Right lobe of liver (tissue), 6 donors: ENCODE measurements at regions not wholly inside any gene's neighbourhood (a gene's known extent, or its start where the extent isn't known, plus 50 kb on each side); places are given as distances from the start of the nearest gene placed in this dataset.

ENCODE experiments used
- ATAC-seq, 4 donors: fragments of 200-7000 bp; cut with Tn5 transposase; one replicate each; pipeline ENCODE4 v1.9.1; 2020; ENCODE audit warnings: mild to moderate bottlenecking in 4 of 4, moderate library complexity in 4 of 4
- DNase-seq, 3 donors: peaks; one replicate each; pipeline ENCODE4 v3.0.0-alpha.2; 2020
- H3K27ac ChIP-seq, 3 donors: fragments of 200-600 bp; one replicate each; pipeline ENCODE4 v1.8.0; 2022
- H3K27me3 ChIP-seq, 2 donors: fragments of 200-600 bp; one replicate each; pipeline ENCODE4 v1.8.0; 2022
- H3K36me3 ChIP-seq, 4 donors: fragments of 200-600 bp; sonication (generic) in 1 of 4; one replicate each; pipeline versions ENCODE4 v1.5.1 to v1.8.0; 2017 to 2022; ENCODE audit warnings: control low read depth in 1 of 4
- H3K4me1 ChIP-seq, 4 donors: fragments of 200-600 bp; sonication (generic) in 1 of 4; one replicate each; pipeline versions ENCODE4 v1.5.1 to v1.8.0; 2017 to 2022; ENCODE audit warnings: control low read depth in 1 of 4
- H3K4me3 ChIP-seq, 3 donors: fragments of 200-600 bp; one replicate each; pipeline ENCODE4 v1.8.0; 2022
- H3K9me3 ChIP-seq, 4 donors: fragments of 200-600 bp; sonication (generic) in 1 of 4; one replicate each; pipeline versions ENCODE4 v1.5.1 to v1.8.0; 2017 to 2022; ENCODE audit warnings: control low read depth in 1 of 4
- POLR2A ChIP-seq: fragments of 450-650 bp; IDR thresholded peaks from one replicate; pipeline ENCODE4 v1.6.1; 2017; ENCODE audit warnings: antibody characterized with exemption, mild to moderate bottlenecking
- WGBS: methylation state at CpG from one replicate; pipeline ENCODE4 v1.1.6; 2018; ENCODE audit warnings: low coverage, low lambda C conversion rate; ENCODE audit not compliant: insufficient coverage; ENCODE audit errors: missing lambda C conversion rate; 5-methylcytosine and 5-hydroxymethylcytosine counted together
- intact Hi-C, 2 donors: fragments of 100-400 bp; cut with DNase I; formaldehyde crosslinking; loops; one replicate each; pipeline versions ENCODE4 v1.11.2 to v1.14.1; 2022
- TF ChIP-seq, protein P1 (sequence below), 4 donors: fragments of 200-600 bp in 3 of 4; fragments of 450-650 bp in 1 of 4; IDR thresholded peaks; one replicate each; pipeline versions ENCODE4 v1.5.1 to v1.8.0; 2016 to 2022; ENCODE audit warnings: antibody characterized with exemption in 4 of 4, mild to moderate bottlenecking in 2 of 4
- donor health status: DM: no; HTN: yes; CAD: no.
- donor health status: DM: no; HTN: no; CAD: no.
- donor health status: DM: no; HTN: no; CAD: no.
- donor health status: DM: no; HTN: yes; CAD: no.
- donor health status: DM: no; HTN: yes; CAD: no.

DNA sequence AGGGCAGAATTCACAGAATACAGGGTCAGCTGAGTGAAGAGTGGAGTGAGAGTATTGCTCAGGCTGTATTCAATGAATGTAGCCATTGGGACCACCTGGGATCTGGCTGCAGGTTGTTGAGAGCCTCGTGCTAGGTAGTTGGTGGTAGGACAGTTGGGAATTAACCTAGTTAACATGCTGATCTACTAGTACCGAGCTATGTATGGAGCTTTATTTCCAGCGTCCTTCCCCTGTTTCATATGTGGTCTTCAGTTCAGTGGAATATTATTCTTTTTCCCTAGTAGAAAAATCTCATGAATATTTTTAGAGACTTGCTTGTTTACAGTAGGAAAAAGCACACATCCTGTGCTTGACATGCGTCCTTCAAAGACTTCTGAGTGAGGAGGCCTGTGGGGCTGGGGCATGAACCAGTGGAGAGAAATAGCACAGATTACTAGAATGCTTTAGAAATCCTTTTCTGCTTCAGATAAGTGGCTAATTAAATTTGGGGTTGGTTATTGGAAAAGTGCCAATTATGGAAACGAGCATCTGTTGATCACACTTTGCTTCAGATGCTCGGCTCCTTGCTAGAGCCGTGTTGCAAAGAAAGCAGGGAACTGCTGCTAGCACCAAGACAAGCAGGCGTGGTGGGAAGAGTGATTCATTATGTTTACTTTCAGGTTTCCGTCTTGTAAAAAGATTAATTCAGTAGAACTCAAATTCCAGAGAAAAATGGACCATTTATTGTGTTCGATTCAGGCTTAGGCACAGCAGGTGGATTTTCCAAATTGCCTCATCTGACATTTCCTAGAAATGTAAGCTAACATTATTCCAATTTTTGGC lies 53.6 kb downstream of the ARF6 start:
- ATAC-seq = peak in 1 of 4 donors; percentile 36
- no peak for TF ChIP-seq POLR2A
- TF ChIP-seq, protein P1, sequence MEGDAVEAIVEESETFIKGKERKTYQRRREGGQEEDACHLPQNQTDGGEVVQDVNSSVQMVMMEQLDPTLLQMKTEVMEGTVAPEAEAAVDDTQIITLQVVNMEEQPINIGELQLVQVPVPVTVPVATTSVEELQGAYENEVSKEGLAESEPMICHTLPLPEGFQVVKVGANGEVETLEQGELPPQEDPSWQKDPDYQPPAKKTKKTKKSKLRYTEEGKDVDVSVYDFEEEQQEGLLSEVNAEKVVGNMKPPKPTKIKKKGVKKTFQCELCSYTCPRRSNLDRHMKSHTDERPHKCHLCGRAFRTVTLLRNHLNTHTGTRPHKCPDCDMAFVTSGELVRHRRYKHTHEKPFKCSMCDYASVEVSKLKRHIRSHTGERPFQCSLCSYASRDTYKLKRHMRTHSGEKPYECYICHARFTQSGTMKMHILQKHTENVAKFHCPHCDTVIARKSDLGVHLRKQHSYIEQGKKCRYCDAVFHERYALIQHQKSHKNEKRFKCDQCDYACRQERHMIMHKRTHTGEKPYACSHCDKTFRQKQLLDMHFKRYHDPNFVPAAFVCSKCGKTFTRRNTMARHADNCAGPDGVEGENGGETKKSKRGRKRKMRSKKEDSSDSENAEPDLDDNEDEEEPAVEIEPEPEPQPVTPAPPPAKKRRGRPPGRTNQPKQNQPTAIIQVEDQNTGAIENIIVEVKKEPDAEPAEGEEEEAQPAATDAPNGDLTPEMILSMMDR (IDR thresholded peaks at IDR 0.05) = no peak
- no peaks in the 10 kb centered on the region for H3K9me3 ChIP-seq
- H3K36me3 ChIP-seq = no peaks in the 10 kb centered on the region
- intact Hi-C loops = no loop called here
- no peak overlapping the region for H3K4me3 ChIP-seq
- H3K27ac ChIP-seq = no peak overlapping the region
- WGBS = 57% methylated on average over 10 of the region's 10 CpGs
- DNase-seq = no peak
- H3K27me3 ChIP-seq = no peaks in the 10 kb centered on the region
- H3K4me1 ChIP-seq = peaks cover 0 to 12% (median 2%) of the 10 kb centered on the region in 4 donors

DNA sequence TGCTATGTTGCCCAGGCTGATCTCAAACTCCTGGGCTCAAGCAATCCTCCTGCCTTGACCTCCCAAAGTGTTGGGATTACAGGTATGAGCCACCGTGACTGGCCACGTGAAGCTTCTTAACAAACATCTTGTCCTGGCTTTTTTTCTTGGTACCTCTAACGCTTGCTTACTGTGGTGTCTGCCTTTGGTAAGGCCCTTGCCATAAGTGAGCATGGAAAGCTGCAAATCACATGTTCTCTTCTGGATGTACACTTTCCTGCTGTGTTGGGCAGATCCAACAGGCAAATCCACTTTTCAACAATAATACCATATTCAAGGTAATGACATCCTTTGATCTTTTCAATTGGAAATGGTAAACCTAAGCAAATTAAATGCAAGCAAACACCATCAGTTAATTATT lies 54.6 kb downstream of the ARF6 start:
- Histone ChIP-seq H3K4me1 (peaks cover 0 to 12% (median 2%) of the 10 kb centered on the region in 4 donors), H3K27ac (no peak overlapping the region), H3K27me3 (no peaks in the 10 kb centered on the region), H3K4me3 (no peak overlapping the region), H3K9me3 (no peaks in the 10 kb centered on the region), H3K36me3 (no peaks in the 10 kb centered on the region)
- DNase-seq (no peak), ATAC-seq (no peak)
- 92% methylated on average over 3 of the region's 3 CpGs for WGBS
- intact Hi-C loops = no loop called here
- TF ChIP-seq, protein P1 (IDR thresholded peaks at IDR 0.05) = no peak
- no peak for TF ChIP-seq POLR2A

DNA sequence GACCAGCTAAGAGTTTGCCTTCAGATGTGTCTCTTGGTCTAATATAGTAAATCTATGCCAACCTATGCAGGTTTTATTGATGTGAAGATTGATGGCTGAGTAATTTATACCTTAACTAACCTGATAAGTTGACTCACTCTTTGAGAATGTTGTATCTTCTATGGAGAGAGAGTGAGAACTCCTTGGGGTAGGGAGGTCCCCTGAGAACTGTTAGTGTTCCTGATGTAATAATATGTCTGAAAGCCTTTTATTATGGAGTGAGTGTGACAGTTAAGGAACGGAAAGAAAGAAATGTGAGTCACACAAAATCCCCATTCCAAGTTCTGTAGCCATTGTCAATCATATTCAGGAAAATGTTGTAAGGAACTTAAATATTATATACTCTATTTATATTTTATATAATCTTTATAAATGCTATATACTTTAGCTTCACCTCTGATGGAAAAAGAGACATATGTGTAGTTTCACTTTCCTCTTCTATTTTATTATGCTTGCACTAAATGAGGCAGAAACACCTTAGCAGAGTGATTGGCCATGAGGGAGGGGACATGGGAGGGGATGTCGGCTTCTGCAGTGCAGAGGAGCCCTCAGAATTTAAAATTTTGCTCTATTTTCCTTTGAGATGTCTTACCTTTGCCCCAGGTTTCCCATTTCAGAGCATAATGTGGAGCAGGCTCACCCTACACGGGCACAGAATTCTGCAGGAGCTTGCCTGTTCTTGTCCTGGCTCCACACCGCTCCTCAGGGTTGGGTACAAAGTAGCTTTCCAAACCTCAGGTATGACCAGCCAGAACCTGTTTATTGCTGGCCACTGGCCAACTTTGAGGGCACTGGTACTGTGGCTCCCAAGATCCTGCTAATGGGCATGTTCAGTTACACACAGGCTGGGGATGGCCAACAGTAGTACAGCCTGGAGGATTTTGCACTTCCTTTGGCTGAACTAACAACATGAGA lies 57.7 kb downstream of the ARF6 start:
- Histone ChIP-seq H3K9me3 (no peaks in the 10 kb centered on the region), H3K27ac (peak overlapping the region in 1 of 3 donors; percentile 6), H3K4me3 (no peak overlapping the region), H3K4me1 (peaks cover 0 to 12% (median 2%) of the 10 kb centered on the region in 4 donors), H3K36me3 (no peaks in the 10 kb centered on the region), H3K27me3 (no peaks in the 10 kb centered on the region)
- TF ChIP-seq, protein P1 (IDR thresholded peaks at IDR 0.05) = no peak
- no peak for TF ChIP-seq POLR2A
- WGBS = 54% methylated on average over 4 of the region's 4 CpGs
- DNase-seq (peak; percentile 60 to 82 (median 74)), ATAC-seq (peak; percentile 89 to 95 (median 92))
- intact Hi-C loops = no loop called here

DNA sequence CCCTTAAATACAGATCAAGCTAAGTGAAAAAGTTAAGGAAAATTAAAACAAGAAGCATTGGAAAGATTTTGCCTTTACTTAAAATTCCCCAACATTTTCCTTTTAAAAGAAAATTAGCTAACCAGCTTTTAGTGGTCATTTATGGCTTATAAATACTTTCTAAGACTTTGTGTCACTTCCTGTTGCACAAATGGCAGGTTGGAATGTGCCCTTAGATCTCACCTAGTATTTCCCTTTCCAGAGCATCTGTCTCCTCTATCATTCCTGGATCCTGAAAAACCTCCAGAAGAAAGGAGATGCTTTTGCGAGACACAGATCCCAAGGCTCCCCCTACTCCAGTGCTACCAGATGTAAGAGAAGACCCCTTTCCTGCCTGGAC lies 58.3 kb downstream of the ARF6 start:
- ATAC-seq = no peak
- WGBS = 100% methylated on average over 1 of the region's 1 CpG

More for the DNA sequence above, 58.3 kb downstream of the ARF6 start:
- TF ChIP-seq, protein P1 (IDR thresholded peaks at IDR 0.05) = no peak
- TF ChIP-seq POLR2A = no peak
- no peak for DNase-seq
- Histone ChIP-seq H3K27ac (no peak overlapping the region), H3K36me3 (no peaks in the 10 kb centered on the region), H3K4me3 (no peak overlapping the region), H3K9me3 (no peaks in the 10 kb centered on the region), H3K4me1 (peaks cover 0 to 11% (median 2%) of the 10 kb centered on the region in 4 donors), H3K27me3 (no peaks in the 10 kb centered on the region)
- intact Hi-C loops = no loop called here
